GM12872 (cell line): ENCODE measurements at regions not wholly inside any gene's neighbourhood (a gene's known extent, or its start where the extent isn't known, plus 50 kb on each side); places are given as distances from the start of the nearest gene placed in this dataset.

Experiments used
- TF ChIP-seq, protein P1 (sequence below): IDR thresholded peaks from 3 replicates; pipeline ENCODE4 v1.5.1; 2011; ENCODE audit warnings: low read depth, mild to moderate bottlenecking, low read length, moderate library complexity; ENCODE audit not compliant: insufficient read depth

DNA sequence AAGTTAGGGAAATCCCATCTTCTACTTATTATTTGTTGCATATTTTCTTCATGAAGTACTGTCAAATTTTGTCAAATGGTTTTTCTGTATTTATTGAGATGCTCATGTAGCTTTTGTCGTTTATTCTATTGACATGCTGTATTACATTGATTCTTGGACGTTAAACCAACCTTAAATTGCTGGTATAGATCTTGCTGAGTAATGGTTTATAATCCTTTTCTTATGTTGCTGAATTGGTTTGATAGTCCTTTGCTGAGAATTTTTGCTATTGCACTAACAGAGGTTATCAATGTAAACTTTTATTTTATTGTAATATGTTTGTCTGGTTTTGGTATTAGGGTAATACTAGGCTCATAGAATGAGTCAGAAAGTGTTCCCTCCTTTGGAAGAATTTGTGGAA is 54.3 kb upstream of the COL6A5 start:
- TF ChIP-seq, protein P1, sequence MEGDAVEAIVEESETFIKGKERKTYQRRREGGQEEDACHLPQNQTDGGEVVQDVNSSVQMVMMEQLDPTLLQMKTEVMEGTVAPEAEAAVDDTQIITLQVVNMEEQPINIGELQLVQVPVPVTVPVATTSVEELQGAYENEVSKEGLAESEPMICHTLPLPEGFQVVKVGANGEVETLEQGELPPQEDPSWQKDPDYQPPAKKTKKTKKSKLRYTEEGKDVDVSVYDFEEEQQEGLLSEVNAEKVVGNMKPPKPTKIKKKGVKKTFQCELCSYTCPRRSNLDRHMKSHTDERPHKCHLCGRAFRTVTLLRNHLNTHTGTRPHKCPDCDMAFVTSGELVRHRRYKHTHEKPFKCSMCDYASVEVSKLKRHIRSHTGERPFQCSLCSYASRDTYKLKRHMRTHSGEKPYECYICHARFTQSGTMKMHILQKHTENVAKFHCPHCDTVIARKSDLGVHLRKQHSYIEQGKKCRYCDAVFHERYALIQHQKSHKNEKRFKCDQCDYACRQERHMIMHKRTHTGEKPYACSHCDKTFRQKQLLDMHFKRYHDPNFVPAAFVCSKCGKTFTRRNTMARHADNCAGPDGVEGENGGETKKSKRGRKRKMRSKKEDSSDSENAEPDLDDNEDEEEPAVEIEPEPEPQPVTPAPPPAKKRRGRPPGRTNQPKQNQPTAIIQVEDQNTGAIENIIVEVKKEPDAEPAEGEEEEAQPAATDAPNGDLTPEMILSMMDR: no peak

DNA sequence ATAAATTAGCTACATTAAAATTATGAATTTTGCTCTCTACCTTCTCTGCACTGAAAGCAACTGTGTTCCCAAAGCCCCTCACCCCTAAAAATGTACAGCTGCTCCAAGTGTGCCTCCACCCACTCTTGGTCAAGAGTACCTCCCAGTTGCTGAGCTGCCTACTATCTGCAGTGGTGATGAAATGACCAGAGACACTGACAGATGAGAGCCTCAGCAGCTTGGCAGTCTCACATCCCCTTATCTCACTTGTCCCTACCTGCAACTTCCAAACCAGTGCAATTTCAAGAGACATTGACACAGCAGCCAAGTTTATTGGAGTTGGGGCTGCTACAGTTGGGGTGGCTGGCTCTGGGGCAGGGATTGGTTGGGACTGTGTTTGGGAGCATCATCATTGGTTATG is 52.2 kb upstream of the COL6A5 start:
- TF ChIP-seq, protein P1: no peak
